Tibial nerve (tissue), 4 donors: ENCODE measurements at regions not wholly inside any gene's neighbourhood (a gene's known extent, or its start where the extent isn't known, plus 50 kb on each side); places are given as distances from the start of the nearest gene placed in this dataset.

ENCODE experiments used
- DNase-seq, 2 donors: peaks; one replicate each; pipeline ENCODE4 v3.0.0-alpha.2; 2019; ENCODE audit warnings: low spot score in 2 of 2
- H3K27ac ChIP-seq, 4 donors: fragments of 200-600 bp; sonication (generic) in 3 of 4; one replicate each; pipeline ENCODE4 v1.5.1; 2017 to 2019; ENCODE audit warnings: mild to moderate bottlenecking in 1 of 4
- H3K27me3 ChIP-seq, 2 donors: fragments of 200-600 bp; sonication (generic) in 1 of 2; one replicate each; pipeline versions ENCODE4 v1.5.1 to v1.6.0; 2017 to 2019
- H3K36me3 ChIP-seq, 3 donors: fragments of 200-600 bp; sonication (generic); one replicate each; pipeline ENCODE4 v1.5.1; 2018 to 2019
- H3K4me1 ChIP-seq, 4 donors: fragments of 200-600 bp; sonication (generic) in 3 of 4; one replicate each; pipeline ENCODE4 v1.5.1; 2017 to 2019
- H3K4me3 ChIP-seq, 4 donors: fragments of 200-600 bp; sonication (generic) in 3 of 4; one replicate each; pipeline ENCODE4 v1.5.1; 2017 to 2019; ENCODE audit warnings: mild to moderate bottlenecking in 1 of 4, moderate library complexity in 1 of 4
- H3K9me3 ChIP-seq, 4 donors: fragments of 200-600 bp; sonication (generic) in 3 of 4; one replicate each; pipeline ENCODE4 v1.5.1; 2017 to 2019
- CTCF ChIP-seq, 5 experiments: fragments of 200-600 bp in 3 of 5; fragments of 450-650 bp in 2 of 5; sonication (generic) in 3 of 5; IDR thresholded peaks; one replicate each; pipeline ENCODE4 v1.5.1; 2016 to 2019; ENCODE audit warnings: antibody characterized with exemption in 5 of 5, mild to moderate bottlenecking in 3 of 5, moderate library complexity in 2 of 5
- EP300 ChIP-seq, 2 donors: sonication (generic); formaldehyde crosslinking; IDR thresholded peaks; one replicate each; pipeline ENCODE4 v1.6.1; 2017; ENCODE audit warnings: antibody characterized with exemption in 2 of 2, mild to moderate bottlenecking in 1 of 2
- POLR2A ChIP-seq, 2 donors: fragments of 450-650 bp; IDR thresholded peaks; one replicate each; pipeline ENCODE4 v1.6.1; 2017; ENCODE audit warnings: antibody characterized with exemption in 2 of 2, mild to moderate bottlenecking in 2 of 2, moderate library complexity in 2 of 2
- WGBS, 2 donors: methylation state at CpG; one replicate each; pipeline ENCODE4 v1.1.5; 2018; 5-methylcytosine and 5-hydroxymethylcytosine counted together

- no peaks in the 10 kb centered on the region for H3K36me3 ChIP-seq
- WGBS, 2 donors, result 37 to 41% methylated on average over 3 of the region's 3 CpGs
- H3K4me1 ChIP-seq, result no peaks in the 10 kb centered on the region
- H3K9me3 ChIP-seq, result no peaks in the 10 kb centered on the region
- no peak for DNase-seq
- TF ChIP-seq CTCF (IDR thresholded peaks at IDR 0.05) (no peak), POLR2A (IDR thresholded peaks at IDR 0.05) (no peak), EP300 (IDR thresholded peaks at IDR 0.05) (no peak)
- no peak overlapping the region for H3K4me3 ChIP-seq
- H3K27me3 ChIP-seq, result no peaks in the 10 kb centered on the region
- no peak overlapping the region for H3K27ac ChIP-seq
These were observed 704.4 kb upstream of the CELF2 start for GRCh38 chr10:10313149-10313835.

GRCh38 chr10:10314626-10315025 is 703.0 kb upstream of the CELF2 start:
- H3K4me3 ChIP-seq, result no peak overlapping the region
- no peaks in the 10 kb centered on the region for H3K27me3 ChIP-seq
- H3K27ac ChIP-seq, result no peak overlapping the region
- no peaks in the 10 kb centered on the region for H3K9me3 ChIP-seq
- no peak for TF ChIP-seq POLR2A (IDR thresholded peaks at IDR 0.05)
- no peak for TF ChIP-seq CTCF (IDR thresholded peaks at IDR 0.05)
- no peak for TF ChIP-seq EP300 (IDR thresholded peaks at IDR 0.05)
- DNase-seq, result no peak
- no peaks in the 10 kb centered on the region for H3K36me3 ChIP-seq
- 88 to 90% methylated on average over 2 of the region's 2 CpGs for WGBS, 2 donors
- no peaks in the 10 kb centered on the region for H3K4me1 ChIP-seq

- whole genome bisulfite sequencing, 2 donors, result 100% methylated on average over 1 of the region's 1 CpG
- Histone ChIP-seq H3K27me3 (no peaks in the 10 kb centered on the region), H3K4me3 (no peak overlapping the region), H3K27ac (no peak overlapping the region), H3K9me3 (no peaks in the 10 kb centered on the region), H3K4me1 (no peaks in the 10 kb centered on the region), H3K36me3 (no peaks in the 10 kb centered on the region)
- DNase-seq, result no peak
- TF ChIP-seq EP300 (IDR thresholded peaks at IDR 0.05) (no peak), POLR2A (IDR thresholded peaks at IDR 0.05) (no peak), CTCF (IDR thresholded peaks at IDR 0.05) (no peak)
These were observed 701.7 kb upstream of the CELF2 start for GRCh38 chr10:10315989-10316388.

- DNase-seq, result no peak
- H3K36me3 ChIP-seq, result no peaks in the 10 kb centered on the region
- WGBS, 2 donors, result 63 to 67% methylated on average over 1 of the region's 1 CpG
- H3K4me3 ChIP-seq, result no peak overlapping the region
- no peak for TF ChIP-seq CTCF (IDR thresholded peaks at IDR 0.05)
- TF ChIP-seq POLR2A (IDR thresholded peaks at IDR 0.05), result no peak
- no peak for TF ChIP-seq EP300 (IDR thresholded peaks at IDR 0.05)
- no peaks in the 10 kb centered on the region for H3K4me1 ChIP-seq
- H3K9me3 ChIP-seq, result no peaks in the 10 kb centered on the region
- no peak overlapping the region for H3K27ac ChIP-seq
- no peaks in the 10 kb centered on the region for H3K27me3 ChIP-seq
These were observed 700.5 kb upstream of the CELF2 start for GRCh38 chr10:10317151-10317550.

- TF ChIP-seq EP300 (IDR thresholded peaks at IDR 0.05) (no peak), CTCF (IDR thresholded peaks at IDR 0.05) (no peak), POLR2A (IDR thresholded peaks at IDR 0.05) (no peak)
These were observed 698.8 kb upstream of the CELF2 start for GRCh38 chr10:10318856-10319255.

More at GRCh38 chr10:10318856-10319255, 698.8 kb upstream of the CELF2 start:
- WGBS, 2 donors, result 51 to 65% methylated on average over 1 of the region's 1 CpG
- DNase-seq, result no peak
- Histone ChIP-seq H3K36me3 (no peaks in the 10 kb centered on the region), H3K9me3 (no peaks in the 10 kb centered on the region), H3K4me3 (no peak overlapping the region), H3K27ac (no peak overlapping the region), H3K27me3 (no peaks in the 10 kb centered on the region), H3K4me1 (no peaks in the 10 kb centered on the region)
